SU-DHL-6 (cell line): ENCODE measurements at regions not wholly inside any gene's neighbourhood (a gene's known extent, or its start where the extent isn't known, plus 50 kb on each side); places are given as distances from the start of the nearest gene placed in this dataset.
"Not testable (repeated sequence)": the region's sequence is repeated elsewhere in the genome, so short reads cannot be mapped to it uniquely, and the experiment has no call there.

Experiments used
- H2AFZ ChIP-seq: fragments of 200-600 bp; sonication (generic); 2 replicates; pipeline ENCODE4 v1.6.1; 2014; ENCODE audit warnings: low read depth, mild to moderate bottlenecking, moderate library complexity, mixed read lengths, antibody characterized with exemption, low read length; ENCODE audit not compliant: severe bottlenecking
- H3F3A ChIP-seq: fragments of 200-600 bp; shearing (Covaris generic); 2 replicates; pipeline ENCODE4 v1.6.0; 2016; ENCODE audit warnings: antibody characterized with exemption, mild to moderate bottlenecking; ENCODE audit not compliant: insufficient read depth
- H3K27ac ChIP-seq: fragments of 200-600 bp; sonication (generic); 2 replicates; pipeline ENCODE4 v1.5.1; 2016; ENCODE audit warnings: low read depth, mild to moderate bottlenecking, low read length, moderate library complexity, mixed read lengths
- H3K27me3 ChIP-seq: fragments of 200-600 bp; sonication (generic), shearing (Covaris generic); 2 replicates; pipeline ENCODE4 v1.6.0; 2014; ENCODE audit warnings: mild to moderate bottlenecking, low read length
- H3K36me3 ChIP-seq: fragments of 200-600 bp; sonication (generic); 2 replicates; pipeline ENCODE4 v1.6.1; 2014; ENCODE audit warnings: mild to moderate bottlenecking, low read length, mixed read lengths
- H3K4me2 ChIP-seq: fragments of 300-600, 200-600 bp; shearing (Covaris generic), sonication (generic); 2 replicates; pipeline ENCODE4 v1.6.0; 2014; ENCODE audit warnings: low read length, low read depth, mild to moderate bottlenecking; ENCODE audit not compliant: poor library complexity, severe bottlenecking
- H3K4me3 ChIP-seq: fragments of 200-600 bp; sonication (generic); 2 replicates; pipeline ENCODE4 v1.5.1; 2014; ENCODE audit warnings: antibody characterized with exemption, low read length, mild to moderate bottlenecking, mixed read lengths; ENCODE audit not compliant: insufficient read depth, poor library complexity, severe bottlenecking
- H3K79me2 ChIP-seq: fragments of 200-600 bp; sonication (generic); 2 replicates; pipeline ENCODE4 v1.6.1; 2014; ENCODE audit warnings: mild to moderate bottlenecking, low read length, moderate library complexity; ENCODE audit not compliant: insufficient read depth
- H3K9ac ChIP-seq: fragments of 200-600 bp; sonication (generic); 2 replicates; pipeline ENCODE4 v1.7.0; 2014; ENCODE audit warnings: mild to moderate bottlenecking, low read length
- H3K9me2 ChIP-seq: fragments of 200-600 bp; sonication (generic); replicated peaks from 2 replicates; pipeline ENCODE4 v1.6.1; 2014; ENCODE audit warnings: low read length; ENCODE audit not compliant: insufficient read depth
- H3K9me3 ChIP-seq: fragments of 200-600 bp; sonication (generic); 2 replicates; pipeline ENCODE4 v1.6.1; 2014; ENCODE audit warnings: low read length, mixed read lengths; ENCODE audit not compliant: insufficient read depth
- H4K20me1 ChIP-seq: fragments of 200-600 bp; sonication (generic); 2 replicates; pipeline ENCODE4 v1.6.1; 2014; ENCODE audit warnings: low read depth, mild to moderate bottlenecking, antibody characterized with exemption, low read length, moderate library complexity, mixed read lengths
- CTCF ChIP-seq: fragments of 200-600 bp; sonication (generic); IDR thresholded peaks from one replicate; pipeline ENCODE4 v1.5.1; 2017; ENCODE audit warnings: antibody characterized with exemption, mild to moderate bottlenecking, low read length, moderate library complexity; ENCODE audit not compliant: insufficient read depth, poor library complexity, severe bottlenecking
- EZH2phosphoT487 ChIP-seq: fragments of 200-600 bp; sonication (generic), shearing (Covaris generic); conservative IDR thresholded peaks from 2 replicates; pipeline ENCODE4 v1.6.1; 2018; ENCODE audit warnings: mild to moderate bottlenecking, antibody characterized with exemption, low read length, moderate library complexity, mixed read lengths

- Histone ChIP-seq H3K9ac (no peak overlapping the region), H4K20me1 (no peaks in the 10 kb centered on the region), H3K9me2 (no peaks in the 10 kb centered on the region), H3K4me3 (no peak overlapping the region), H3F3A (no peaks in the 10 kb centered on the region), H3K79me2 (no peaks in the 10 kb centered on the region), H3K27ac (no peak overlapping the region), H3K9me3 (no peaks in the 10 kb centered on the region), H2AFZ (no peak overlapping the region), H3K36me3 (no peaks in the 10 kb centered on the region), H3K4me2 (no peak overlapping the region), H3K27me3 (no peaks in the 10 kb centered on the region)
- TF ChIP-seq CTCF, result no peak
- TF ChIP-seq EZH2phosphoT487, result no peak
These were observed 119.2 kb downstream of the TSEN15 start for GRCh38 chr1:184170719-184171118.

DNA sequence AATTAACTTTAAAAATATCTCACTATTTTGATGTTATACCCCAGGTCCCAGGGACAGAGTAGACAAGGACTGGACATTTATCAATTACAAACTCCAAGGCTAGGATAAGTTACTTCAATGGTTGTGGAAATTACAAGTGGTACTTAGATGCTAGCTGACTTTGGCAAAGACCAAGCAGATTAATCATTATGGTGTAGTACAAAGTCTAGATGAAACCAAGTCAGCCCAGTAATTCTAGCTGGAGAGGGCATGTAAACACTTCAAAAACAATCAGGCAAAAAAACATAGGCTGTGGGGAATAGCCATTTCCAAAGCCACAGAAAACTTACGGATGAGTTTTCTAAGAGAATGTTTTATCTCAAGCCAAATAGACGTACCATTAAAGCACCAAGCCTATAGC lies 124.5 kb downstream of the TSEN15 start:
- Histone ChIP-seq H3F3A (no peaks in the 10 kb centered on the region), H3K4me2 (no peak overlapping the region), H3K27me3 (no peaks in the 10 kb centered on the region), H3K27ac (no peak overlapping the region), H3K36me3 (no peaks in the 10 kb centered on the region), H3K79me2 (no peaks in the 10 kb centered on the region), H3K9me2 (no peaks in the 10 kb centered on the region), H3K4me3 (no peak overlapping the region), H2AFZ (no peak overlapping the region), H4K20me1 (no peaks in the 10 kb centered on the region), H3K9me3 (no peaks in the 10 kb centered on the region), H3K9ac (no peak overlapping the region)
- no peak for TF ChIP-seq EZH2phosphoT487
- no peak for TF ChIP-seq CTCF

DNA sequence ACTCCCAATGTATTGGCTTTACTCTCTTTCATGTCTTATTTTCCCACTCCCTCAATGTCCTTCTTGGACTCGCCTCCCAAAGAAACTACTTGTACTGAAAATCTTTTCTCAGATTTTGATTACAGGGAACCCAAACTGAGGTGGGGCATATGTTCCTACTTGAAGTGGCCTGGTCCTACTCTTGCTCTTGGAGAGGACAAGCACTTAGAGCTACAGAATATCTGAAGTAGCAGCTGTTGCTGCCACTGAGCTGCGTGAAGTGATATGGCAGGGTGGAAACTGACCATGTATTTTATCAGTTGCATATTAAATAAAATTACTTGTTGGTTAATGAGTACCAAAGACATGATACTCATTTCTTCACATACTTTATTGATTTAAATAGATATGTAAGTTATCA lies 129.5 kb downstream of the TSEN15 start:
- no peak overlapping the region for H2AFZ ChIP-seq
- no peaks in the 10 kb centered on the region for H3K9me3 ChIP-seq
- H3K9me2 ChIP-seq, result no peaks in the 10 kb centered on the region
- no peaks in the 10 kb centered on the region for H4K20me1 ChIP-seq
- H3K27ac ChIP-seq, result no peak overlapping the region
- TF ChIP-seq EZH2phosphoT487, result no peak
- no peak for TF ChIP-seq CTCF
- H3K27me3 ChIP-seq, result no peaks in the 10 kb centered on the region
- H3K4me3 ChIP-seq, result no peak overlapping the region
- no peaks in the 10 kb centered on the region for H3K36me3 ChIP-seq
- H3K79me2 ChIP-seq, result no peaks in the 10 kb centered on the region
- no peak overlapping the region for H3K4me2 ChIP-seq
- H3F3A ChIP-seq, result no peaks in the 10 kb centered on the region
- H3K9ac ChIP-seq, result no peak overlapping the region

DNA sequence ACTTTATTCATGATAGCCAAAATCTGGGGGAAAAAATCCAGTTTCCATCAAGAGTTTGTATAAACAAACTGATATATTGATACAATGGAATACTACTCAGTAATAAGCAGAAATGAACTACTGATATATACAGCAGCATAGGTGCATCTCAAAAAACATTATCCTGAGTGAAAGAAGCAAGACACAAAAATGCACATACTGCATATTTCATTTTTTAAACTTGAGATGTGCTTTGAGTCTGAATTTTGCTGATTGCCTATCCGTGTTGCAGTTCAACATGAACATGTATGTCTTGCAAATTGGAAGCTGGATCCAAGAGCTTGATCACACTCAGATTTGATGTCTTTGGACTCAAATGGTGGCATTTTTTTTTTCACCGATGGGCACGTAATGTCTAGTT lies 132.4 kb downstream of the TSEN15 start:
- Histone ChIP-seq H4K20me1 (no peaks in the 10 kb centered on the region), H3K27ac (no peak overlapping the region), H3K36me3 (no peaks in the 10 kb centered on the region), H3F3A (no peaks in the 10 kb centered on the region), H3K27me3 (no peaks in the 10 kb centered on the region), H3K9me3 (no peaks in the 10 kb centered on the region), H3K9ac (no peak overlapping the region), H3K4me2 (no peak overlapping the region), H3K79me2 (no peaks in the 10 kb centered on the region), H2AFZ (no peak overlapping the region), H3K4me3 (no peak overlapping the region), H3K9me2 (no peaks in the 10 kb centered on the region)
- TF ChIP-seq EZH2phosphoT487 (no peak), CTCF (no peak)

DNA sequence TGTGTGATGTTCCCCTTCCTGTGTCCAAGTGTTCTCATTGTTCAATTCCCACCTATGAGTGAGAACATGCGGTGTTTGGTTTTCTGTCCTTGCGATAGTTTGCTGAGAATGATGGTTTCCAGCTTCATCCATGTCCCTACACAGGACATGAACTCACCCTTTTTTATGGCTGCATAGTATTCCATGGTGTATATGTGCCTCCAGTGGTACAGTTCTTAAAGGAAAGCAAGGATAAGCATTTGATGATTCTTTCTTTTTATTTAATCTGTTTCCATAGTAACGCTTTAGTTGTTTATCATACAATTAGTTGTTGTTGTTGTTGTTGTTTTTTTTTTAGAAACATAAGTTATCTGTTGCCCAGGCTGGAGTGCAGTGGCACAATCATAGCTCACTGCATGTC lies 133.1 kb downstream of the TSEN15 start:
- H3F3A ChIP-seq, H3K27ac ChIP-seq, H3K4me3 ChIP-seq, H3K4me2 ChIP-seq, H3K36me3 ChIP-seq, H3K9me3 ChIP-seq, H3K9me2 ChIP-seq, H3K27me3 ChIP-seq, H4K20me1 ChIP-seq, H3K9ac ChIP-seq, H2AFZ ChIP-seq, H3K79me2 ChIP-seq: not testable (repeated sequence)
